22Rv1 (cell line): ENCODE measurements at regions not wholly inside any gene's neighbourhood (a gene's known extent, or its start where the extent isn't known, plus 50 kb on each side); places are given as distances from the start of the nearest gene placed in this dataset.

Source experiments
- H3K27ac ChIP-seq: fragments of 450-650 bp; 2 replicates; pipeline ENCODE4 v1.5.1; 2017
- ZFX ChIP-seq: fragments of 450-650 bp; IDR thresholded peaks from 2 replicates; pipeline ENCODE4 v1.6.1; 2017; ENCODE audit warnings: antibody characterized with exemption, borderline replicate concordance
- TF ChIP-seq, protein P1 (sequence below): fragments of 450-650 bp; IDR thresholded peaks from 2 replicates; pipeline ENCODE4 v1.5.1; 2017; ENCODE audit warnings: mild to moderate bottlenecking

DNA sequence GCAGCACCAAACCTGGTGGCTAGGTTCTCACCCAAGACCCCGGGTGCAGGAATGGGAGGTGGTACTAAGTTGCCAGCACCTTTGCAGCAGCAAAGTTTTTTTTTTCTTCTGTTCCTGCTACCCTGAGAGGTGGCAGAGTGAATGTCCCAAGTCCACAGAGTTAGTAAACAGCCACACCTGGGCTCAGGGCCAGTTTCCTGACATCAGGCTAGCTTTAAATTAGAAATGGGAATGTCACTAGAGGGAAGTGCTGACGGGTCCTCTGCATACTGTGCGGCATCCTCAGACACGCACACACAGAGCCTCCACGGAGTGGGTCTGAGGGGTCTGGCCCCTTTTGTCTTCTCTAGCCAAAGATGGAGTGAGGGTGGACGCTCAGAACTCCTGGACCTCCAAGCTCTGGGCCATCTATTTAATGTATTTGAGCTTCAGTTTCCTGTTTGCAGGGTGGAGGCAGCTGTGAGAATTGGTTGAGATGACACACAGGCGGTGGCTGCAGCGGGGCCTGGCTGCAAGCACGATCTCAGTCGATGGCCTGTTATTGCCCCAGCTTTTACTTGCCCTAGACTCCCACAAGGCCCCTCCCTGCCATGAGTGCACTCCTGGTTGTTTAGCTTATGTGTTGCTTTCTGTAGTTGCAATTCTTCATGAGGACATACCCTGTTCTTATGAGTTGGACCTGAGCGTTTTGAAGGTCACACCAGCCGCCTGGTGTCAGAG, 751.4 kb upstream of the HS6ST1 start:
- no peak overlapping the region for H3K27ac ChIP-seq
- TF ChIP-seq ZFX: no peak
- TF ChIP-seq, protein P1, sequence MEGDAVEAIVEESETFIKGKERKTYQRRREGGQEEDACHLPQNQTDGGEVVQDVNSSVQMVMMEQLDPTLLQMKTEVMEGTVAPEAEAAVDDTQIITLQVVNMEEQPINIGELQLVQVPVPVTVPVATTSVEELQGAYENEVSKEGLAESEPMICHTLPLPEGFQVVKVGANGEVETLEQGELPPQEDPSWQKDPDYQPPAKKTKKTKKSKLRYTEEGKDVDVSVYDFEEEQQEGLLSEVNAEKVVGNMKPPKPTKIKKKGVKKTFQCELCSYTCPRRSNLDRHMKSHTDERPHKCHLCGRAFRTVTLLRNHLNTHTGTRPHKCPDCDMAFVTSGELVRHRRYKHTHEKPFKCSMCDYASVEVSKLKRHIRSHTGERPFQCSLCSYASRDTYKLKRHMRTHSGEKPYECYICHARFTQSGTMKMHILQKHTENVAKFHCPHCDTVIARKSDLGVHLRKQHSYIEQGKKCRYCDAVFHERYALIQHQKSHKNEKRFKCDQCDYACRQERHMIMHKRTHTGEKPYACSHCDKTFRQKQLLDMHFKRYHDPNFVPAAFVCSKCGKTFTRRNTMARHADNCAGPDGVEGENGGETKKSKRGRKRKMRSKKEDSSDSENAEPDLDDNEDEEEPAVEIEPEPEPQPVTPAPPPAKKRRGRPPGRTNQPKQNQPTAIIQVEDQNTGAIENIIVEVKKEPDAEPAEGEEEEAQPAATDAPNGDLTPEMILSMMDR: no peak

GRCh38 chr2:129070663-129071062, 752.0 kb upstream of the HS6ST1 start:
- H3K27ac ChIP-seq: no peak overlapping the region
- TF ChIP-seq ZFX: no peak
- TF ChIP-seq, protein P1: no peak

DNA sequence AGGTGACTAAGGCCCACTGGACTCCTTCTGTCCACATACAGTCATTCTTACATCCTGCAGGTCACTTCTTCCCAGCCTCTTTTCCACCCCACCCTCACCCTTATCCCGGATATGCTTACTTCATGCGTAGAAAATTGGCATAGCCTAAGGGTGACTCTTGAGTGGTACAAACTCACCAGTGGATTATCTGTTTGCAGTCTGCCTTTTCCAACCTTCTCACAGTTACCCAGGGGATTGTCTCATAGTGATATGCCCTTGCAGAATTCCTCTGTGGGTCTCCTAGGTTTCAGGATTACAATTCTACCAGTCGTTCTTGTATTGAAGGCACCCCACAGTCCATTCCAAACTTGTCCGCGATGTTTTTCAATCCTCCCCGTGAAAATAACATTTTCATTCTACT, 752.9 kb upstream of the HS6ST1 start:
- H3K27ac ChIP-seq: no peak overlapping the region
- TF ChIP-seq, protein P1: no peak
- TF ChIP-seq ZFX: no peak

DNA sequence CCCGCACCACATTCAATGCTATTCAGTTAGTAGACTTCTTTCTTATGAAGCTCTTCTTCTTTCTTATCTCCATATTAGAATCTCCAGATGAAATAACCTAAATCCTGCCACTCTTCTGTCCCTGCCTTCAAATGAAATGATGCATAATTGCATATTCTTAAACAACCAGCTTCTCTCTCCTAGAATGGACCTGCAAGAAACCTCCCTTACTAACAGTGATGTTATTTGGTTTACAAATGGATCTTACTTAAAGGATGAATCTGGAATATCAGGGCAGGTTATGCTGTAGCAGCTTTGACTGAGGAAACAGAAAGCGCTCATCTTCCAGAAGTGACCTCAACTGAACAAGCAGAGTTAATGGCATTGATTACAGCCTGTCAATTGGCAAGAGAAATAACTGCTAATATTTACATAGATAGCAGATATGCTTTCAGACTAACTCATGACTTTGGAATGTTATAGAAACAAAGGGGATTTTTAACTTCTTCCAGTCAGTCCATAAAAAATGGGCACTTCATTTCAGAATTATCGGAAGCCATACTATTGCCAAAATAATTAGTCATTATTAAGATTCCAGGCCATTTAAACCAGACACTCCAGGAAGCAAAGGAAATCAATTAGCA, 755.7 kb upstream of the HS6ST1 start:
- TF ChIP-seq, protein P1: no peak
- TF ChIP-seq ZFX: no peak

DNA sequence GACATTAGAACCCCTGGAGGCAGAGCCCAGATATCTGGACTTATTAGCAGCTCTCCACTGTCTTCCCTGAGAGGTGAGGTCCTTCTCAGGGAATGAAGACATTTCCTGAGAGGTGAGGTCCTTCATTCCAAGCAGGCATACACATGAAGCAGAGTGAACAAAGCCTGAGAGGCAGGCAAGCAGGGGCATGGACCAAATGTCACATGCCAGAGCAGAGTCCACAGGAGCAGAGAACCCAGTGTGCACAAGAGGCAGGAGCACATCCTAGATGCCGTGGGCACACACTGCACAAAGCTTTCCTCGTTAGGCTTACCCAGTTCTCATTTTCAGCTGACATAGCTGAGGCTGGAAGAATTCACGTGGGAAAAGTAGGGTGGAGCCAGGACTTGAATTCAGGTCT, 759.9 kb upstream of the HS6ST1 start:
- TF ChIP-seq, protein P1: no peak
- no peak for TF ChIP-seq ZFX
- no peak overlapping the region for H3K27ac ChIP-seq

More for the DNA sequence above, 755.7 kb upstream of the HS6ST1 start:
- no peak overlapping the region for H3K27ac ChIP-seq

DNA sequence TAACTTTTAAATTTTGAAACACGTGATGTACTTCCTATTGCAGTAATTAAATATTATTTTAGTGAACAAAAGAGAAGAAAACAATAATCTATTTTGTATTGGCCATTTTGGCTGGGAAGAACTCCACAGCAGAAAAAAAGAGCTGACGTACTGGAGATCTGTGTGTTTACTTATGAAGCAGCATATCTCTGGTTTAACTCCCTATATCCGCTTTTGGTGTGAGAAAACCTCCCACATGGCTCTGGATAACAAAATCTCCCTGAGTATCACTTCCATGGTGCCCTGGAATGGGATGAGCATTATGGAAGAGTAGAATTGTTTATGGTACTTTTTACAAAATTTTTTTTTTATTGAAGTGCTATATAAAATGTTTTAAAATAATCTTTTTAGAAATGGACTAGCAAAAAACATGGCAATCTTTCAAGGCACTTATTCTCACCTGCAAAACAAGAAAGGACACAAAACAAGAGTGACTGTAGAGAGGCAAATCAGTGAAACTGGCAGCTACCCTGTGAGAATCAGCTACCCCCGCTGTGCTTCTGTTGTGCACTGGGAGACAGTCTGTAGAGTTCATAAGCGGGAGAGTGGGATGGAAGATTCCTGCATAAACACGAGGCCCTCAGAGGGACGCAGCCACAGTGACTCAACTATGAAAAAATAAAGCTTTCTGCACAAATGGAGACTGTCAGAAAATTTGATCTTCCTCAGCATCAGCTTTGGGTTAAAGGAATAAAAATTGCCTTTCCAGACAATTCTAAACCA, 762.2 kb upstream of the HS6ST1 start:
- no peak for TF ChIP-seq ZFX
- TF ChIP-seq, protein P1: no peak
- H3K27ac ChIP-seq: no peak overlapping the region

- TF ChIP-seq ZFX: no peak
- TF ChIP-seq, protein P1: no peak
- no peak overlapping the region for H3K27ac ChIP-seq
Measured at GRCh38 chr2:129085386-129085785, 766.7 kb upstream of the HS6ST1 start.
